Body of pancreas (tissue), 4 donors: ENCODE measurements at regions not wholly inside any gene's neighbourhood (a gene's known extent, or its start where the extent isn't known, plus 50 kb on each side); places are given as distances from the start of the nearest gene placed in this dataset.

Experiments
- CTCF ChIP-seq, 7 experiments: fragments of 450-650 bp in 4 of 7; fragments of 200-600 bp in 3 of 7; sonication (generic) in 3 of 7; IDR thresholded peaks; one replicate each; pipeline ENCODE4 v1.5.1; 2016 to 2019; ENCODE audit warnings: antibody characterized with exemption in 7 of 7
- POLR2A ChIP-seq, 3 donors: fragments of 450-650 bp; IDR thresholded peaks; one replicate each; pipeline ENCODE4 v1.6.1; 2016; ENCODE audit warnings: antibody characterized with exemption in 3 of 3, mild to moderate bottlenecking in 2 of 3

DNA sequence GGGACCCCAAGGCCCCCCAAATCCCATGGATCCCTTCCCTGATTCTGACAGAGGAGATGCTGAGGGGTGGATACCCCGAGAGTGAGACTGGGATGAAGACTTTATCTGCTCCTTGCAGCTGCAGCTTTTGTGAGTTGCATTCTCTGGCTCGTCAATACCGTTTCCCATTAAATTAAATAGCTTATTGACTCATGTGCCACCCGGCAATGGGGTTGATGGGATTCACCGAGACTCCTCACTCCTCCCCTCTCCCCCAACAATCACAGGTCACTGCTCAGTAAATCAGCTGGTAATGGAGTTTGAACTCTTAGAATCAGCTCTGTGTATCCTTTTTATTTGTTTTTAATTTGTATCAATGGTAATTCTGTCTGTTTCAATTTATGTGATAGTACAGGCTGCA, 337.5 kb upstream of the PLXNA2 start:
- TF ChIP-seq POLR2A (IDR thresholded peaks at IDR 0.05) (no peak), CTCF (IDR thresholded peaks at IDR 0.05) (no peak)
